Activated T-helper 2 cell treated with anti-CD3 and anti-CD28 coated beads, Interferon-gamma antibody, Interleukin-2, Interleukin-4, amounts not matched to agents 10 μg/mL and 5 μg/mL and 100 μg/mL, durations not matched to agents 14 hours and 24 hours and 36 hours (primary cell): ENCODE measurements at regions not wholly inside any gene's neighbourhood (a gene's known extent, or its start where the extent isn't known, plus 50 kb on each side); places are given as distances from the start of the nearest gene placed in this dataset.

Experiments
- DNase-seq: peaks from one replicate; pipeline ENCODE4 v3.0.0; 2021; ENCODE audit warnings: low spot score
- H3K27ac Mint-ChIP-seq: one replicate; pipeline ENCODE4 v1.8.0; 2021; ENCODE audit warnings: mixed read lengths
- H3K27me3 Mint-ChIP-seq: one replicate; pipeline ENCODE4 v1.8.0; 2021; ENCODE audit warnings: low read depth, mixed read lengths
- H3K36me3 Mint-ChIP-seq: one replicate; pipeline ENCODE4 v1.8.0; 2021; ENCODE audit warnings: low read depth, mixed read lengths
- H3K4me1 Mint-ChIP-seq: one replicate; pipeline ENCODE4 v1.8.0; 2021; ENCODE audit warnings: low read depth, mixed read lengths
- H3K4me3 Mint-ChIP-seq: one replicate; pipeline ENCODE4 v1.8.0; 2021; ENCODE audit warnings: low read depth, mild to moderate bottlenecking, moderate library complexity, mixed read lengths
- H3K9me3 Mint-ChIP-seq: one replicate; pipeline ENCODE4 v1.8.0; 2021; ENCODE audit warnings: mixed read lengths
- intact Hi-C: fragments of 100-400 bp; cut with micrococcal nuclease; formaldehyde crosslinking; loops from one replicate; pipeline ENCODE4 v1.15.1; 2023

DNA sequence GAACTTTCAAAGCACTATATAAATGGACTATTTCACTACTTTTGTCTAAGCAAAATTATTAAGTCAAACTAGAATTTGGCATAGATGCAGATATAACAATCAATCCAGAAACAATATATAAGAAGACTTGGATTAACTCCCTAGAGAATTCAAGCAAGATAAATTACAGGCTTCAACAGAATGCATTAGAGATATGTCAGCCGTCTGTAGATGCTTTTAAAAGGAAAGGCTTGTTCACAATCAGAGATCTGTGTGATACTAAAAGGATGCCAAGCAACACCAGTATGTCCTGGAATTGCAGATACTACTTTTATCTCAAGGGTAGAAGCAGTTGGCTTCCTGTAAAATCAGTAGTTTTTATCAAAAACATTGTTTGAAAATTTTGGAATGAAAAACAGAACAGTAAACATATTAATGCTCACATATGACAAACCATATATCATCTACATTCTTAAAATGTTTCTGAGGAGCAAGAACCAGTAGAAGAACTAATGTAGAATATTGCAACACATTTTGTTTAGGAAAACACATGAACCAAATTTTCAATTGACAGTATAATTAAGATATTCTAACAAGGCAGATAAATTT, 947.9 kb upstream of the LRRN3 start:
- DNase-seq: no peak
- no peaks in the 10 kb centered on the region for H3K27me3 Mint-ChIP-seq
- no peak overlapping the region for H3K27ac Mint-ChIP-seq
- intact Hi-C loops: no loop called here
- no peaks in the 10 kb centered on the region for H3K9me3 Mint-ChIP-seq
- no peaks in the 10 kb centered on the region for H3K4me1 Mint-ChIP-seq
- H3K36me3 Mint-ChIP-seq: no peaks in the 10 kb centered on the region
- no peak overlapping the region for H3K4me3 Mint-ChIP-seq

GRCh38 chr7:110144599-110144998, 946.3 kb upstream of the LRRN3 start:
- Mint-ChIP-seq H3K4me3 (no peak overlapping the region), H3K4me1 (no peaks in the 10 kb centered on the region), H3K9me3 (no peaks in the 10 kb centered on the region), H3K27me3 (no peaks in the 10 kb centered on the region), H3K27ac (no peak overlapping the region), H3K36me3 (no peaks in the 10 kb centered on the region)
- no peak for DNase-seq
- intact Hi-C loops: no loop called here

GRCh38 chr7:110148054-110148453, 942.9 kb upstream of the LRRN3 start:
- H3K27me3 Mint-ChIP-seq: no peaks in the 10 kb centered on the region
- no peaks in the 10 kb centered on the region for H3K36me3 Mint-ChIP-seq
- no peak overlapping the region for H3K27ac Mint-ChIP-seq
- H3K9me3 Mint-ChIP-seq: no peaks in the 10 kb centered on the region
- no peak for DNase-seq
- H3K4me3 Mint-ChIP-seq: no peak overlapping the region
- intact Hi-C loops: no loop called here
- H3K4me1 Mint-ChIP-seq: no peaks in the 10 kb centered on the region

DNA sequence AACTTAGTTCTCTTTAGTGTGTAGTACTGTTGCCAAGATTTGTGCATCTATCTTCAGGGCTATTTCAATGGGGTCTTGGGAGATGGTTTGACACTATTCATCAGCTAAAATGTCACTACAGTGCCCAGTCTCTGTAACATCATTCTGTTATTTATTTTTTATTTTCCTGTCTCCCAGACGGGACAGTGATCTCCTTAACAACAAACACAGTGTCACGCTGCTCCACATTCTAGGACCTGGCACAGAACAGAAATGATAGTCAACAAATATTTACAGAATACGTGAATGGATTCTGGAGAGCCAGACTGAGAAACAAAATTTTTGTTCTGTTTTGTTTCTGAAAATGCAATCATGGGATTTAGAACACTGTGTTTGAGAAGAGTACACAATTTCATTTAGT, 937.7 kb upstream of the LRRN3 start:
- no peak overlapping the region for H3K4me3 Mint-ChIP-seq

DNA sequence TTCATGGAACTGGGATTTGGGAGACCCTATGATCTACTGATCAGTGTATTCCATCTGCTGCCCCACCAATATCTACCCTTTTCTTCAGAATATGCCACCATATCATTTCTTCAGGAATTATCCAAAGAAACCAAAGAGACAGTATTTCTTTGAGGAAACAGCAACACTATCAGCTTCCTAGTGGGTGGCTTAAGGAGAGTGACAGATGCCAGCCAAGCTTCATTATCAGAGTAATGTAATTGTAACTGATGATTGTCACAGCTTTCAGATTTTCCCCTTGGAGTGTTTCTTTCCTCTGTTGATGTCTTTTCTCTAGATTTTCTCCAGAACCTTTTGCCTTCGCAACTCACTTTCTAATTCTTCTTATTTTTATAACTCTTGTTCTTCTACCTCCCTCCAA, 934.4 kb upstream of the LRRN3 start:
- Mint-ChIP-seq H3K4me1 (no peaks in the 10 kb centered on the region), H3K36me3 (no peaks in the 10 kb centered on the region), H3K9me3 (no peaks in the 10 kb centered on the region), H3K4me3 (no peak overlapping the region), H3K27me3 (no peaks in the 10 kb centered on the region), H3K27ac (no peak overlapping the region)
- intact Hi-C loops: no loop called here
- no peak for DNase-seq

More for the DNA sequence above, 937.7 kb upstream of the LRRN3 start:
- Mint-ChIP-seq H3K9me3 (no peaks in the 10 kb centered on the region), H3K27ac (no peak overlapping the region), H3K36me3 (no peaks in the 10 kb centered on the region), H3K27me3 (no peaks in the 10 kb centered on the region), H3K4me1 (no peaks in the 10 kb centered on the region)
- DNase-seq: no peak
- intact Hi-C loops: no loop called here

GRCh38 chr7:110157631-110158362, 933.1 kb upstream of the LRRN3 start:
- Mint-ChIP-seq H3K36me3 (no peaks in the 10 kb centered on the region), H3K27me3 (no peaks in the 10 kb centered on the region), H3K27ac (no peak overlapping the region), H3K9me3 (no peaks in the 10 kb centered on the region), H3K4me3 (no peak overlapping the region), H3K4me1 (no peaks in the 10 kb centered on the region)
- intact Hi-C loops: no loop called here
- DNase-seq: no peak

- intact Hi-C loops: no loop called here
- no peak overlapping the region for H3K4me3 Mint-ChIP-seq
- no peaks in the 10 kb centered on the region for H3K36me3 Mint-ChIP-seq
- no peaks in the 10 kb centered on the region for H3K9me3 Mint-ChIP-seq
- no peaks in the 10 kb centered on the region for H3K4me1 Mint-ChIP-seq
- H3K27me3 Mint-ChIP-seq: no peaks in the 10 kb centered on the region
- no peak overlapping the region for H3K27ac Mint-ChIP-seq
- no peak for DNase-seq
Observed at GRCh38 chr7:110168010-110168409, 922.9 kb upstream of the LRRN3 start.

DNA sequence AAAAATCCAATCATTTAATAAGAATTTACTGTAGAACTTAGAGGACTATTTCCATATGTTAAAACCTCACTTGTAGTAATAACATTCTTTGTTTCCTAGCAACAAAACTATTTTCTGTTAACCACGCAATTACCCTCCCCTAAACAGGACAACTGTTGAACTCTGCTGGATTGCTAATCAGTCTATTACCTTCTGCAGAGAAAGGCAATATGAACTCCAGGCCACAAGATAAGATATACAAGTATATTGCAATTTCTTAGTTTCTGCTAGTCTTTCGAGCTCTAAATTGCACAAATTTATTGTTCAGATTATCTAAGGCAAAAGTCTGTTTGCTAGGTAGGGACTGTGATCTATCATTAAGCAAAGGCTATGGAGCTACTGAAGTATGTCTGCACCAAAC, 920.1 kb upstream of the LRRN3 start:
- H3K4me1 Mint-ChIP-seq: no peaks in the 10 kb centered on the region
- H3K27ac Mint-ChIP-seq: no peak overlapping the region
- no peaks in the 10 kb centered on the region for H3K9me3 Mint-ChIP-seq
- no peak for DNase-seq
- no peak overlapping the region for H3K4me3 Mint-ChIP-seq
- no peaks in the 10 kb centered on the region for H3K36me3 Mint-ChIP-seq
- intact Hi-C loops: no loop called here
- no peaks in the 10 kb centered on the region for H3K27me3 Mint-ChIP-seq

- H3K4me1 Mint-ChIP-seq: no peaks in the 10 kb centered on the region
- no peaks in the 10 kb centered on the region for H3K36me3 Mint-ChIP-seq
- H3K9me3 Mint-ChIP-seq: no peaks in the 10 kb centered on the region
- no peak overlapping the region for H3K4me3 Mint-ChIP-seq
- intact Hi-C loops: no loop called here
- no peak overlapping the region for H3K27ac Mint-ChIP-seq
- no peaks in the 10 kb centered on the region for H3K27me3 Mint-ChIP-seq
- DNase-seq: no peak
Observed at GRCh38 chr7:110177463-110177862, 913.5 kb upstream of the LRRN3 start.

GRCh38 chr7:110179037-110179436, 911.9 kb upstream of the LRRN3 start:
- H3K9me3 Mint-ChIP-seq: no peaks in the 10 kb centered on the region
- intact Hi-C loops: no loop called here

GRCh38 chr7:110181768-110182167, 909.2 kb upstream of the LRRN3 start:
- intact Hi-C loops: no loop called here
- Mint-ChIP-seq H3K27ac (no peak overlapping the region), H3K27me3 (no peaks in the 10 kb centered on the region), H3K4me3 (no peak overlapping the region), H3K4me1 (no peaks in the 10 kb centered on the region), H3K9me3 (no peaks in the 10 kb centered on the region), H3K36me3 (no peaks in the 10 kb centered on the region)
- DNase-seq: no peak

More at GRCh38 chr7:110179037-110179436, 911.9 kb upstream of the LRRN3 start:
- Mint-ChIP-seq H3K36me3 (no peaks in the 10 kb centered on the region), H3K27me3 (no peaks in the 10 kb centered on the region), H3K4me3 (no peak overlapping the region), H3K27ac (no peak overlapping the region), H3K4me1 (no peaks in the 10 kb centered on the region)
- DNase-seq: no peak

DNA sequence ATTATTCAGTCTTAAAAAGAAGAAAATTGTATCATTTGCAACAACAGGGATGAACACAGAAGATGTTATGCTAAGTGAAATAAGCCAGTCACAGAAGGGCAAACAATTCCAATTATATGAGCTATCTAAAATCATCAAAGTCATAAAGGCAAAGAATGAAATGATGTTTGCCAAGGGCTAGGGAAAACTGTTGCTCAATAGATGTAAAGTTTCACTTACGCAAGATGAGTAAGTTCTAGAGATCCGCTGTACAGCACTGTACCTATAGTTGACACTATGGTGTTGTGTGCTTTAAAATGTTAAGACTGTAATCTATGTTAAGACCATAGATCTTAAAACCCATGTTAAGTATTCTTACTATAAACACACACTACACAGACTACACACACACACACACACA, 904.6 kb upstream of the LRRN3 start:
- Mint-ChIP-seq H3K27ac (no peak overlapping the region), H3K36me3 (no peaks in the 10 kb centered on the region), H3K27me3 (no peaks in the 10 kb centered on the region), H3K4me3 (no peak overlapping the region), H3K4me1 (no peaks in the 10 kb centered on the region), H3K9me3 (no peaks in the 10 kb centered on the region)
- intact Hi-C loops: no loop called here
- no peak for DNase-seq

GRCh38 chr7:110187877-110188554, 902.9 kb upstream of the LRRN3 start:
- no peaks in the 10 kb centered on the region for H3K27me3 Mint-ChIP-seq
- H3K4me1 Mint-ChIP-seq: no peaks in the 10 kb centered on the region
- DNase-seq: no peak
- H3K36me3 Mint-ChIP-seq: no peaks in the 10 kb centered on the region
- no peak overlapping the region for H3K27ac Mint-ChIP-seq
- H3K4me3 Mint-ChIP-seq: no peak overlapping the region
- H3K9me3 Mint-ChIP-seq: no peaks in the 10 kb centered on the region
- intact Hi-C loops: no loop called here
